ENCODE measurements at regions not wholly inside any gene's neighbourhood (a gene's known extent, or its start where the extent isn't known, plus 50 kb on each side); places are given as distances from the start of the nearest gene placed in this dataset. TPM values are rescaled to one million over a fixed set of nuclear protein-coding genes. Genes with fewer than 3 reads are reported as not detected.

Small RNAs in the stretch of these regions (small RNA-seq; reads per million reads assigned to genes)
- not detected for gene RNA5SP144 (ENCODE audit: low replicate concordance)
